Osteocyte (in vitro differentiated cells): ENCODE measurements at regions not wholly inside any gene's neighbourhood (a gene's known extent, or its start where the extent isn't known, plus 50 kb on each side); places are given as distances from the start of the nearest gene placed in this dataset.

Source experiments
- DNase-seq: peaks from one replicate; pipeline ENCODE4 v3.0.0; 2021; ENCODE audit warnings: mixed read lengths; ENCODE audit not compliant: unreplicated experiment; ENCODE audit errors: extremely low spot score
- H3K27ac Mint-ChIP-seq: one replicate; pipeline ENCODE4 v1.8.0; 2021; ENCODE audit warnings: mild to moderate bottlenecking, mixed read lengths; ENCODE audit not compliant: unreplicated experiment
- H3K27me3 Mint-ChIP-seq: one replicate; pipeline ENCODE4 v1.8.0; 2021; ENCODE audit warnings: mixed read lengths; ENCODE audit not compliant: unreplicated experiment
- H3K36me3 Mint-ChIP-seq: one replicate; pipeline ENCODE4 v1.8.0; 2021; ENCODE audit warnings: mixed read lengths; ENCODE audit not compliant: unreplicated experiment
- H3K4me1 Mint-ChIP-seq: one replicate; pipeline ENCODE4 v1.8.0; 2021; ENCODE audit warnings: mixed read lengths; ENCODE audit not compliant: unreplicated experiment
- H3K4me3 Mint-ChIP-seq: one replicate; pipeline ENCODE4 v1.8.0; 2021; ENCODE audit warnings: mild to moderate bottlenecking, moderate library complexity, mixed read lengths; ENCODE audit not compliant: unreplicated experiment
- H3K9me3 Mint-ChIP-seq: one replicate; pipeline ENCODE4 v1.8.0; 2021; ENCODE audit warnings: mixed read lengths; ENCODE audit not compliant: unreplicated experiment
- TF ChIP-seq, protein P1 (sequence below): fragments of 200-600 bp; sonication (generic); IDR thresholded peaks from 2 replicates; pipeline ENCODE4 v1.5.0; 2021; ENCODE audit warnings: antibody characterized with exemption, mild to moderate bottlenecking, moderate library complexity

DNA sequence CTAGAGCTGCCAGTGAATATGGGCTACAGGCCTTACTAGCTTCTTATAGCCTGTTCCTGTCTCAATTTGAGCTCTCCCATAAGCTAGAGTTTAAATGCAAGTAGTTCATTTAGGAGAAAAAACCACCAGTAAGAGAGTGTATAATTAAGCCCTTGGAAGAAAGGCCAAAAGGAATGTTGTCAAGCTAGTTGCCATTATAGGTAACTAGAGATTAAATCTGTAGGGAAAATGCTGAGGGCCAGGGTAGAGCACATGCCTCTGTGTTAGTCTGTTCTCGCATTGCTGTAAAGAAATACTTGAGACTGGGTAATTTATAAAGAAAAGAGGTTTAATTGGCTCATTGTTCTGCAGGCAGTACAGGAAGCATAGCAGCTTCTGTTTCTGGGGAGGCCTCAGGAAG lies 410.2 kb downstream of the MID1IP1 start:
- Mint-ChIP-seq H3K4me3 (no peak overlapping the region), H3K27ac (no peak overlapping the region), H3K27me3 (no peaks in the 10 kb centered on the region), H3K9me3 (peaks cover 2% of the 10 kb centered on the region), H3K36me3 (no peaks in the 10 kb centered on the region), H3K4me1 (no peaks in the 10 kb centered on the region)
- no peak for DNase-seq
- TF ChIP-seq, protein P1, sequence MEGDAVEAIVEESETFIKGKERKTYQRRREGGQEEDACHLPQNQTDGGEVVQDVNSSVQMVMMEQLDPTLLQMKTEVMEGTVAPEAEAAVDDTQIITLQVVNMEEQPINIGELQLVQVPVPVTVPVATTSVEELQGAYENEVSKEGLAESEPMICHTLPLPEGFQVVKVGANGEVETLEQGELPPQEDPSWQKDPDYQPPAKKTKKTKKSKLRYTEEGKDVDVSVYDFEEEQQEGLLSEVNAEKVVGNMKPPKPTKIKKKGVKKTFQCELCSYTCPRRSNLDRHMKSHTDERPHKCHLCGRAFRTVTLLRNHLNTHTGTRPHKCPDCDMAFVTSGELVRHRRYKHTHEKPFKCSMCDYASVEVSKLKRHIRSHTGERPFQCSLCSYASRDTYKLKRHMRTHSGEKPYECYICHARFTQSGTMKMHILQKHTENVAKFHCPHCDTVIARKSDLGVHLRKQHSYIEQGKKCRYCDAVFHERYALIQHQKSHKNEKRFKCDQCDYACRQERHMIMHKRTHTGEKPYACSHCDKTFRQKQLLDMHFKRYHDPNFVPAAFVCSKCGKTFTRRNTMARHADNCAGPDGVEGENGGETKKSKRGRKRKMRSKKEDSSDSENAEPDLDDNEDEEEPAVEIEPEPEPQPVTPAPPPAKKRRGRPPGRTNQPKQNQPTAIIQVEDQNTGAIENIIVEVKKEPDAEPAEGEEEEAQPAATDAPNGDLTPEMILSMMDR, result no peak

DNA sequence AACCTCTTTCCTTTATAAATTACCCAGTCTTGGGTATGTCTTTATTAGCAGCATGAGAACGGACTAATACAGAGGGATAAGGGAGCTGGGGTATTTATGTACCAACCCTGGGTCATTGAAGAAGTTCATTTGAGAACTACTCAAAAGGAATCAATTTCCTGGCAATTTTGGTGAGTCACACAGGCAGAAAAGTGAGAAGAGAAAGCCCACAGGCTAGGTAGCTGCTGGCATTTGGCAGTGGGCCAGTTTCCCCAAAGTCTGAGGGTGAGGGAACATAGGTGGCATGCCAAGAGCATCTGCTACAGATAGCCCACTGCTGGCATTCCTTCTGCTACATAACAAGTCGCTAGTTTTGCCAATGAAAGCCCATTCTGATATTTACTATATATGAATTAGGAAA lies 411.2 kb downstream of the MID1IP1 start:
- Mint-ChIP-seq H3K36me3 (no peaks in the 10 kb centered on the region), H3K4me1 (no peaks in the 10 kb centered on the region), H3K27me3 (no peaks in the 10 kb centered on the region), H3K4me3 (no peak overlapping the region), H3K9me3 (no peaks in the 10 kb centered on the region), H3K27ac (no peak overlapping the region)
- no peak for DNase-seq
- TF ChIP-seq, protein P1, result no peak

GRCh38 chrX:39214387-39215126 lies 413.3 kb downstream of the MID1IP1 start:
- Mint-ChIP-seq H3K36me3 (no peaks in the 10 kb centered on the region), H3K9me3 (no peaks in the 10 kb centered on the region), H3K4me1 (no peaks in the 10 kb centered on the region), H3K27ac (no peak overlapping the region), H3K4me3 (no peak overlapping the region), H3K27me3 (no peaks in the 10 kb centered on the region)
- TF ChIP-seq, protein P1, result no peak
- no peak for DNase-seq

GRCh38 chrX:39220952-39221351 lies 419.7 kb downstream of the MID1IP1 start:
- no peak for DNase-seq
- Mint-ChIP-seq H3K27me3 (no peaks in the 10 kb centered on the region), H3K36me3 (no peaks in the 10 kb centered on the region), H3K4me3 (no peak overlapping the region), H3K9me3 (peaks cover 6% of the 10 kb centered on the region), H3K27ac (no peak overlapping the region), H3K4me1 (no peaks in the 10 kb centered on the region)
- TF ChIP-seq, protein P1, result no peak

DNA sequence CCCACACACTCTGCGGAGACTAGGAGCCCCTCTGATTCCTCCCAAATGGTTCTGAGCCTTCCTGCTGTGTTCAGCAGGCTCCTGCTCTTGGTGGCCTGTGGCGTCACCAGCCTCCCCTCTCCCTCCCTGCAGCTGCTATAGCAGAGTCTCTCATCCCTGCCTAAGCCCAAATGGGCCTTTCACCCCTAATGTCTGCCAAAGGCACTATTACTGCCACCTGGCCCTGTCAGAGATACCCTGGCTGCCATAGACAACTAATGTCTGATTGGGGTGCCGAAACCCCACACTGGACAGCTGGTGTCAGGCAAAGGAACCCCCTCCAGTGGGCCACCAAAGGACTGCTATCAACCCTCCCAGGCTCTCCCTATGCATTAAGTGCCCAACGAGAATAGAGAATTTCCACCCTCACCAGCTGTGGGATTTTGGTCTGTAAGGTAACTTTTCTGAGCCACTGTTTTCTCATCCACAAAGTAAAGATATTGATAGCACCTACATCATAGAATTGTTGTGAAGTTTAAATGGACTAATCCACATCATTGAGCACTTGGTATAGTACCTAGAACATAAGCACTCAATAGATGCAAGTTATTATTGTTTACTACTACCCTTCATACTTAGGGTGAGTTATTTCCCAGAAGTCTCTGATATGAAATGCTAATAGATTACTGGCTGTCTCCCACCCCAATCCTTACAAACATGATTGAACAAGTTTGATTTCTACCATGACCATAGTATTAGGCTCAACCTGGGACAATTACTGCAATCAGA lies 421.3 kb downstream of the MID1IP1 start:
- Mint-ChIP-seq H3K4me3 (no peak overlapping the region), H3K36me3 (no peaks in the 10 kb centered on the region), H3K27me3 (no peaks in the 10 kb centered on the region), H3K4me1 (no peaks in the 10 kb centered on the region), H3K9me3 (peaks cover 6% of the 10 kb centered on the region), H3K27ac (no peak overlapping the region)
- DNase-seq, result no peak
- TF ChIP-seq, protein P1, result no peak
